Ovary (tissue), 7 donors: ENCODE measurements at regions not wholly inside any gene's neighbourhood (a gene's known extent, or its start where the extent isn't known, plus 50 kb on each side); places are given as distances from the start of the nearest gene placed in this dataset.

Experiments used
- DNase-seq, 5 donors: peaks; one replicate each; pipeline ENCODE4 v3.0.0-alpha.2; 2019 to 2020
- H3K27ac ChIP-seq, 2 donors: fragments of 200-600 bp; one replicate each; pipeline versions ENCODE4 v1.5.1 to v1.8.0; 2019 to 2022
- H3K27me3 ChIP-seq: fragments of 200-600 bp; one replicate; pipeline ENCODE4 v1.8.0; 2022
- H3K36me3 ChIP-seq: fragments of 200-600 bp; sonication (generic); one replicate; pipeline ENCODE4 v1.5.1; 2019
- H3K4me1 ChIP-seq: one replicate; pipeline ENCODE4 v1.8.1; 2013; ENCODE audit warnings: mild to moderate bottlenecking, moderate library complexity; ENCODE audit not compliant: insufficient read depth
- H3K4me3 ChIP-seq: fragments of 200-600 bp; sonication (generic); one replicate; pipeline ENCODE4 v1.5.1; 2017
- H3K9me3 ChIP-seq, 2 donors: fragments of 200-600 bp in 1 of 2; sonication (generic) in 1 of 2; one replicate each; pipeline versions ENCODE4 v1.5.1 to v1.8.1; 2013 to 2019; ENCODE audit warnings: mild to moderate bottlenecking in 1 of 2, moderate library complexity in 1 of 2
- EP300 ChIP-seq: sonication (generic); formaldehyde crosslinking; IDR thresholded peaks from one replicate; pipeline ENCODE4 v1.6.1; 2017; ENCODE audit warnings: antibody characterized with exemption
- POLR2A ChIP-seq: fragments of 450-650 bp; IDR thresholded peaks from one replicate; pipeline ENCODE4 v1.6.1; 2017; ENCODE audit warnings: antibody characterized with exemption, mild to moderate bottlenecking, moderate library complexity
- WGBS, 3 donors: extraction: QIAGEN DNeasy Blood & Tissue Kit in 1 of 3; methylation state at CpG; one replicate each; pipeline versions ENCODE4 v1.1.5 to v1.1.7; 2013 to 2017; 5-methylcytosine and 5-hydroxymethylcytosine counted together
- intact Hi-C, 4 donors: fragments of 100-400 bp; cut with DNase I; formaldehyde crosslinking; loops; one replicate each; pipeline versions ENCODE4 v1.11.0 to v1.15.1; 2022 to 2023
- TF ChIP-seq, protein P1 (sequence below), 3 donors: fragments of 450-650 bp in 2 of 3; fragments of 200-600 bp in 1 of 3; IDR thresholded peaks; one replicate each; pipeline versions ENCODE4 v1.5.1 to v1.8.0; 2016 to 2022; ENCODE audit warnings: antibody characterized with exemption in 3 of 3, mild to moderate bottlenecking in 1 of 3
- donor health status: DM: no; HTN: no; CAD: no; lungs with moderate emphysema.
- donor health status: DM: no; HTN: no; CAD: no.
- donor health status: Bipolar disorder and iron deficiency.
- donor health status: DM: no; HTN: no; CAD: no.
- donor health status: DM: yes; HTN: yes; CAD: no.

DNA sequence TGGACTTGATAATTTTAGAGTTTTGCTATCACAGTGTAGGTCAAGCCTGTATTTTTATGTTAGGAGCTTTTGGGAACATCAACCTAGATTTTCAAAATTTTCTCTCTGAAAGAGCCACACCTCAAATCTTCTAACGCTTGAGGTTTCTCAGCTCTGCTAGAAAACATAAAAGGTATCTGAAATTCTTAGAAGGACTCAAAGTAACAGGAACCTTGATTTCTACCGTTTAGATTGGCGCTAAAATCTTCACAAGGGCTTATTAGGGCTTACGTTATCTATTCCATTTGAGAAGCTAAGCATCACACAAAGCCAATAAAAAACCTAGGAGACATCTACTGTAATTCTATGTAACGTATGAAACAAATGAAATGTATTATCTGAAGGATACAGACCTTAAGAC lies 192.4 kb downstream of the AHR start:
- no peaks in the 10 kb centered on the region for H3K4me1 ChIP-seq
- no peaks in the 10 kb centered on the region for H3K9me3 ChIP-seq
- H3K27me3 ChIP-seq = no peaks in the 10 kb centered on the region
- 89 to 93% (median 91%) methylated on average over 5 of the region's 5 CpGs for WGBS, 3 donors
- H3K27ac ChIP-seq = no peak overlapping the region
- no peaks in the 10 kb centered on the region for H3K36me3 ChIP-seq
- DNase-seq = no peak
- intact Hi-C loops = no loop called here
- H3K4me3 ChIP-seq = no peak overlapping the region
- TF ChIP-seq EP300 = no peak
- no peak for TF ChIP-seq POLR2A
- TF ChIP-seq, protein P1, sequence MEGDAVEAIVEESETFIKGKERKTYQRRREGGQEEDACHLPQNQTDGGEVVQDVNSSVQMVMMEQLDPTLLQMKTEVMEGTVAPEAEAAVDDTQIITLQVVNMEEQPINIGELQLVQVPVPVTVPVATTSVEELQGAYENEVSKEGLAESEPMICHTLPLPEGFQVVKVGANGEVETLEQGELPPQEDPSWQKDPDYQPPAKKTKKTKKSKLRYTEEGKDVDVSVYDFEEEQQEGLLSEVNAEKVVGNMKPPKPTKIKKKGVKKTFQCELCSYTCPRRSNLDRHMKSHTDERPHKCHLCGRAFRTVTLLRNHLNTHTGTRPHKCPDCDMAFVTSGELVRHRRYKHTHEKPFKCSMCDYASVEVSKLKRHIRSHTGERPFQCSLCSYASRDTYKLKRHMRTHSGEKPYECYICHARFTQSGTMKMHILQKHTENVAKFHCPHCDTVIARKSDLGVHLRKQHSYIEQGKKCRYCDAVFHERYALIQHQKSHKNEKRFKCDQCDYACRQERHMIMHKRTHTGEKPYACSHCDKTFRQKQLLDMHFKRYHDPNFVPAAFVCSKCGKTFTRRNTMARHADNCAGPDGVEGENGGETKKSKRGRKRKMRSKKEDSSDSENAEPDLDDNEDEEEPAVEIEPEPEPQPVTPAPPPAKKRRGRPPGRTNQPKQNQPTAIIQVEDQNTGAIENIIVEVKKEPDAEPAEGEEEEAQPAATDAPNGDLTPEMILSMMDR (IDR thresholded peaks at IDR 0.05) = no peak

DNA sequence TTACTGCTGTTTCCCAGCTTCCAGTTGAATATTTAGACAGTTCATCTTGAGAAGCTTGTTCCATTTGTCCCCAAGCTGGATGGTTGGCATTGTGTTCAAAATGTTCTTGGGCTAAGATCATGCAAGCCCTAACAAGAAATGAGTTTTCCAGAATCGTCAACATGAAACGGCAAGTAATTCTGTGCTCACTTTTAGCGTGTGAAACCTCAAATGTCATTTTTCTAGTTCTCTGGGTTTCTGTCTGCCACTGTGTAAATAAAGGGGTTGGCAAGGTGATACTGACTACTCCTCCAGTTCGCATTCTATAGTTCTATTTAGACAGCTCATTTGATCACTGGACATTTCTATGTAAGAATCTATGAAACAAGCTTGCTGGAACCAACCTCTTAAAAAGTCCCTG lies 194.0 kb downstream of the AHR start:
- no peaks in the 10 kb centered on the region for H3K4me1 ChIP-seq
- 92 to 94% (median 93%) methylated on average over 4 of the region's 4 CpGs for WGBS, 3 donors
- intact Hi-C loops = no loop called here
- H3K27ac ChIP-seq = no peak overlapping the region
- H3K9me3 ChIP-seq = no peaks in the 10 kb centered on the region
- no peaks in the 10 kb centered on the region for H3K36me3 ChIP-seq
- H3K4me3 ChIP-seq = no peak overlapping the region
- no peak for TF ChIP-seq POLR2A
- no peak for TF ChIP-seq EP300
- TF ChIP-seq, protein P1 (IDR thresholded peaks at IDR 0.05) = no peak
- no peaks in the 10 kb centered on the region for H3K27me3 ChIP-seq
- DNase-seq = no peak

DNA sequence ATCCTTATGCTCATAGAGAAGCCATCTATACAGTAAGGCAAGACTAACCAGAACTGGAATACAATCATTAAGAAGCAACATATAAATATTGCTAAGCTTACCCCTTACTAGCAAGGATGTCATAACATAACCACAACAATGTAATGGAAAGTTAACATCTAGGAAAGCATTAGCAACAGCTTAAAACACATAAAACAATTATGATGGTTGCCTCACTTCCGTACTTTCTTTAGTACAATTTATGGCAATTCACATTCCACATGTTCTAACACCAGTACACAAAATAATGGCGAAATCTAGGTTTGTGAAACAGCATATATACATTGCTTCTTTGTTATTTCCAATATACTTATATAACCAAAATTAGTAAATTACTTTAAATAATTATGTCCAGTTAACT lies 195.0 kb downstream of the AHR start:
- intact Hi-C loops = no loop called here
- DNase-seq = no peak
- no peaks in the 10 kb centered on the region for H3K4me1 ChIP-seq
- no peak overlapping the region for H3K4me3 ChIP-seq
- no peak overlapping the region for H3K27ac ChIP-seq
- 88 to 99% (median 96%) methylated on average over 2 of the region's 2 CpGs for WGBS, 3 donors
- no peaks in the 10 kb centered on the region for H3K9me3 ChIP-seq
- TF ChIP-seq EP300 = no peak
- no peak for TF ChIP-seq POLR2A
- TF ChIP-seq, protein P1 (IDR thresholded peaks at IDR 0.05) = no peak
- no peaks in the 10 kb centered on the region for H3K27me3 ChIP-seq
- H3K36me3 ChIP-seq = no peaks in the 10 kb centered on the region

DNA sequence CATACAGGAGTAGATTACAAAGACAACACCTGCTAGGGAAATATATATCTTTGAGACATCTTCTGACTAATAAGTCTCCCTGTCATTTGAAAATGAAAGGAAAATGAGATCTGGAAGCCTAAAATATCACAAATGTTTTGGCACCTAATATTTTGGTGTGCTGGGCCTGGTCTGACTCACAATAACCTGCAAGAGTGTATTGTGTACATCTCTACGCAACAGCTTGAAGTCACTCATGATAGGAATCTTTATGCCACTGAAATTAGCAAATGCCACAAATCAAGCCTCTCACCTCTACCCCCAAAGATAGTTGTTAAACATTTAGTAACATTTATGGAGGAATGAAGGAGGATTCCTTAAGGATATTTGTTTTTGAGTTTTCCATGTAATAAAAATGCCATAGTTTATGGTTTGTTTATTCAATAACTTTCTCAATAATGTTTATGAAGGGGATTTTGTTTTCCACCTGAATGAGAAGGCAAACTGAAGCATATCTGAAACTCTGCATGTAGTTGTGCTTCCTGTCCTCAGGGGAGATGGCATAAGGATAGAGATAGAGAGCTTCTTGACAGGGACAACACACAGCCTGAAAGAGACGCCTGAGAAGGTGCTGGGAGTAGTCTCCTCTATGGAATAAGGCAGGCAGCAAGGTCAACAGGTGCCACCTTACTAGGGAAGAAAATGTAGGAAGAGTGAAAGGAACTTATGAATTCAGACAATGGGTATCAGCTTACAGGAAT lies 197.4 kb downstream of the AHR start:
- Histone ChIP-seq H3K9me3 (no peaks in the 10 kb centered on the region), H3K27ac (no peak overlapping the region)

More for the DNA sequence above, 197.4 kb downstream of the AHR start:
- DNase-seq = no peak
- TF ChIP-seq EP300 (no peak), POLR2A (no peak)
- TF ChIP-seq, protein P1 (IDR thresholded peaks at IDR 0.05) = no peak
- H3K27me3 ChIP-seq = no peaks in the 10 kb centered on the region
- H3K4me3 ChIP-seq = no peak overlapping the region
- no peaks in the 10 kb centered on the region for H3K4me1 ChIP-seq
- WGBS, 3 donors = 83 to 93% (median 90%) methylated on average over 2 of the region's 2 CpGs
- no peaks in the 10 kb centered on the region for H3K36me3 ChIP-seq
- intact Hi-C loops = no loop called here
